ENCODE measurements at regions not wholly inside any gene's neighbourhood (a gene's known extent, or its start where the extent isn't known, plus 50 kb on each side); places are given as distances from the start of the nearest gene placed in this dataset.

- no peak for DNase-seq (ENCODE audit: low read depth in 2 of 2)
Measured at GRCh38 chr10:83577421-83577820, 561.9 kb upstream of the GHITM start.

- DNase-seq (ENCODE audit: low read depth in 2 of 2), result no peak
Measured at GRCh38 chr10:83580373-83581012, 558.8 kb upstream of the GHITM start.

GRCh38 chr10:83582407-83583095 lies 556.8 kb upstream of the GHITM start:
- no peak for DNase-seq (ENCODE audit: low read depth in 2 of 2)

GRCh38 chr10:83585686-83586085 lies 553.6 kb upstream of the GHITM start:
- DNase-seq (ENCODE audit: low read depth in 2 of 2), result no peak

DNA sequence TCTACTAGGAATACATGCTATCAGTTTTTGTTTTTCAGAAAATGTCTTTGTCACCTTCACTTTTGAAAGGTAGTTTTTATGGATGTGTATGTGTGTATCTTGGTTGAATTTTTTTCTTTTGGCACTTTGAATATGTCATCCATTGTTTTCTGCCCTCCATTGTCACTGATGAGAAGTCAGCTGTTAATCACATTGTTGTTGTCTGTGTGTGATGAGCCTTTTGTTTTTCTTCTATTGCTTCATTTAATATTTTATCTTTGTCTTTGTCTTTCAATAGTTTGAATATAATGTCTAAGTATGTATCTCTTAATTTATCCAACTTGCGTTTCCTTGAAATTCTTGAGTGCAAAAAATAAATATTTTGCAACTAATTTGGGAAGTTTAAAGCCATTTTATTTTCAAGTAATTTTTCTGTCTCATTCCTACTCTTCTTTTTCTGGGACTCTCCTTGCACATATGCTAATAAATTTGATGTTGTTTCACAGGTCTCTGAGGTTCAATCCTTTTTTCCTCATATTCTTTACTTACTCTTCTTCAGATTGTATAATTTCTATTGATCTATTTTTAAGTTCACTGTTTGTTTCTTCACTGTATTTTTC lies 546.9 kb upstream of the GHITM start:
- no peak for DNase-seq (ENCODE audit: low read depth in 2 of 2)

- DNase-seq (ENCODE audit: low read depth in 2 of 2), result no peak
Measured at GRCh38 chr10:83603708-83604107, 535.6 kb upstream of the GHITM start.

GRCh38 chr10:83605783-83606630 lies 533.3 kb upstream of the GHITM start:
- DNase-seq (ENCODE audit: low read depth in 2 of 2), result no peak

DNA sequence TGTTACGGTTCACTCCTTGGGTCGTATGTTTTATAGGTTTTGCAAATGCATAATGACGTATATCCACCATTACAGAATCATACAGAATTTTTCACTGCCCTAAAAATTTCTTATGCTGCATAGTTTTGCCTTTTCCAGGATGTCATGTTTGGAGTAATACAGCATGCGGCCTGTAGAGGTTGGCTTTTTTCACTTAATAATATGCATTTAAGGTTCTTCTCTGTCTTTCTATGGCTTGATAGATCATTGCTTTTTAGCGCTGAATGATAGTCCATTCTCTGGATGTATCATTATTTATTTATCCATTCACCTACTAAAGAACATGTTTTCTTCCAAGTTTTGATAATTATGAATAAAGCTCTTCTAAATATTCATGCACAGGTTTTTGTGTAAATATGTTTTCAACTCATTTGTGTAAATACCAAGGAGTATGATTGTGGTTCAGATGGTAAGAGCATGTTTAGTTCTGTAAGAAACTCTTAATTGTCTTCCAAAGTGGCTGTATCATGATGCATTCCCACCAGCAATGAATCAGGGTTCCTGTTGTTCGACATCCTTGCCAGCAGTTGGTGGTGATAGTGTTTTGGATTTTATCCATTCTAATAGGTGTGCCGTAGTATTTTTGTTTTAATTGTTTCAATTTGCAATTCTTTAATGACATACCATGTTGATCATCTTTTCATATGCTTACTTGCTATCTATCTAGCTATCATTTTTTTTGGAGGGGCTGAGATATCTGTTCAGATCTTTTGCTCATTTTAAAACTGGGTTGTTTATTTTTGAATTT lies 531.2 kb upstream of the GHITM start:
- DNase-seq (ENCODE audit: low read depth in 2 of 2), result no peak

GRCh38 chr10:83612050-83612449 lies 527.3 kb upstream of the GHITM start:
- no peak for DNase-seq (ENCODE audit: low read depth in 2 of 2)

- no peak for DNase-seq (ENCODE audit: low read depth in 2 of 2)
Measured at GRCh38 chr10:83612746-83613145, 526.6 kb upstream of the GHITM start.

- DNase-seq (ENCODE audit: low read depth in 2 of 2), result no peak
Measured at GRCh38 chr10:83617172-83617571, 522.1 kb upstream of the GHITM start.

- DNase-seq (ENCODE audit: low read depth in 2 of 2), result no peak
Measured at GRCh38 chr10:83617692-83618545, 521.4 kb upstream of the GHITM start.

GRCh38 chr10:83625831-83626360 lies 513.4 kb upstream of the GHITM start:
- DNase-seq (ENCODE audit: low read depth in 2 of 2), result no peak

DNA sequence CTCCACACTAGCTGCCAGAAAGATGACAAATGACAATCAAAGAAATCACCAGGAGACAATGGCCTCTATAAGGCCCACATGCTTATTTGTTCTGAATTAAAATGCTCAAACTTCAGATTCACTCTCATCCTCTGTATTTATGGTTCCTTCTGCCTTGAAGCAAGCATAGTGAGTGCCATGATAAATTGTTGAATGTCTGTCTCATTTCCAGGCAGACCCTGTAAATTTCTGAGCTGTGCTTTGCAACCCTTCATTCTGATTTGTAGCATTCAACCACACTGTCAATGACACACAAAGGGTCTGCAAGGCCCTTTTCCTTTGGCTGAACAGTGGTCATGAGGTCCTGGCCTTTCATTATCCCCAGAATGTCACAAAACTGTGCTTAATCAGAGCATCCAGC lies 506.6 kb upstream of the GHITM start:
- no peak for DNase-seq (ENCODE audit: low read depth in 2 of 2)

DNA sequence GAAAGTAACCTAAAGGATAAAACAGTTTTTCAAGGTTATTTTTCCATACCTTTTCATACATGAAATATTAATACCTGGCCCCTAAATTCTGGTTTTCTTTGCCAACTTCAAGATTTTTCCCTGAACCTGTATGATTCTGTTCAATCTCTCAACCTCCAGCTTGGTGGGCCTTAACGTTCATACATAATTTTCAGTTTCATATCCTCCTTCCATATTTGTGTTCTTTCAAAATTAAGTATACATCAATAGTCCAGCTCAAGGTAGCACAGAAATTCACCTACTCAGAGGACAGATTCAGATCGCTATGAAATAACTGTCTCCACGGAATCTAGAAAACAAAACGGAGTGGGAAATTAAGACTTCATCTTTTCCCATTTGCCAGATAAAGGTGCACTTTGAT lies 505.8 kb upstream of the GHITM start:
- no peak for DNase-seq (ENCODE audit: low read depth in 2 of 2)

DNA sequence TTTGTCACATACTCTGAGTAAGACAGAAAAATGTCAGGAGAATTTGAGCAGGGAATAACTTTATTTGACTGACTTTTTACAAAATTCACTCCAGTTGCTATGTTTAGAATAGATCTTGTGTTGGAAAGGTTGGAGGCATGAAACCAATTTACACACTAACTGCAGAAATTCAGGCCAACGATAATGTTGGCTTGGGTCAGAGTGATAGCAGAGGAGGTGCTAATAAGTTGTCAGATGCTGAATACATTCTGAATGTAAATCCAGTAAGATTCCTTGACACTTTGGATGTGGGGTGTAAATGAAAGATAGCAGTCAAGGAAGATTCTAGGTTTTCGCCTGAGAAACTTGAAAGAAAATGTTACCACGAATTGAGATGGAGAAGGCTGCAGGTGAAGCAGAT lies 502.5 kb upstream of the GHITM start:
- DNase-seq (ENCODE audit: low read depth in 2 of 2), result no peak

DNA sequence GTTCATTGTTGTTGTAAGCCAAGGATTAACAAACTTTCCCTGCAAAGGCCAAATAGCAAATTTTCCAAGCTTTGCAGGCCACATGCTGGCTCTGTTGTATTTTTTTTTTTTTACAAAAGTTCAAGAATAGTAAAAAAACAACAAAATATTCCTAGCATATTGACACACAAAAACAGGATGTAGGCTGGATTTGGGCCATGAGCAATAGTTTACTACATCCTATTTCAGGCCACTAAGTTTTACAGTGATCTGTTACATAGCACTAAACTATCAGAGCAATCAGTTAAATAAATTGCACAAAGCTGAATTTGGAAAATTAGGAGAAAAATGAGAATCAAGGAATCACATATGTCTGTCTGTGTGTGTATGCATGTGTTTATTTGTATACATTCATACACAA lies 491.8 kb upstream of the GHITM start:
- DNase-seq (ENCODE audit: low read depth in 2 of 2), result no peak

DNA sequence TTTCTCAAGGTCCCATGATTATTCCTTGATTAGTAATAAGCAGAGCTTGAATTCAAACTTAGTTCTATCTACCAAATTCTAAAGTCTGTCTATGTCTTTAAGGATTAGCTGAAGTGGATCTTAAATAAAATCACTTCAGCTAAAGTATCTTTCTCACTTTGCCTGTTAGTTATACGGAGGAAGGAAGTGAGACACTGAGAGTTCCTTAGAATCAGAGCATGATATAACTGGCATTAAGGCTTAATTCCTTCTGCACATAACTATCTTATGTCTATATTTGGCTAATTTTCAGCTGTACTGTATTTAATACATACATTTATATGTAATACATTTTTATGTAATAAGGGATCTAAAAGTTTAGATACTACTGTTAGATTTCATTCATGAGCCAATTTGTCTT lies 491.1 kb upstream of the GHITM start:
- DNase-seq (ENCODE audit: low read depth in 2 of 2), result no peak

DNA sequence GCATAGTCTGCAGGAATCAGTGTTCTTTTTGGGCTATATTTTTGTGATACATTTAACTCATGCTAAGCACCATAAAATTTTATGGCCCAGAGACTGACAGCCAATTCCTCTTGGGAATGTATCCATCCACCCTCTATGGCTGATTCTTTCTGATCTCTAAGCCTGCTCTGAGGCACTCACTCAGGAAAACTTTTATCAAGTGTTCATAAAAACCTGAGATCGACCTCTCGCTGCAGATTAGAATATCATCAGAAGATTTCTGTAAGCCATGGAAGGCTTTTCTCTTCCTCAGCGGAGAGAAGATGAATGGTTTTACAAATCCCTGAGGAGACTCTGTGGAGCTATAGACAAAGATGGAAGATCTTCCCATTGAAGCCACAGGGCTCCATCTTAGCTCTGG lies 489.8 kb upstream of the GHITM start:
- DNase-seq (ENCODE audit: low read depth in 2 of 2), result no peak

GRCh38 chr10:83654689-83655088 lies 484.6 kb upstream of the GHITM start:
- no peak for DNase-seq (ENCODE audit: low read depth in 2 of 2)
